Stimulated activated CD8-positive, alpha-beta memory T cell treated with anti-CD3 and anti-CD28 coated beads, Interleukin-15, amount 100 ng/mL, for 24 hours (primary cell): ENCODE measurements at regions not wholly inside any gene's neighbourhood (a gene's known extent, or its start where the extent isn't known, plus 50 kb on each side); places are given as distances from the start of the nearest gene placed in this dataset.
"Not testable (repeated sequence)": the region's sequence is repeated elsewhere in the genome, so short reads cannot be mapped to it uniquely, and the experiment has no call there.

Experiments used
- DNase-seq: peaks from one replicate; pipeline ENCODE4 v3.0.0-alpha.2; 2020; ENCODE audit warnings: low read depth

GRCh38 chr16:88186889-88187870, 195.6 kb upstream of the ZNF469 start:
- not testable (repeated sequence) for DNase-seq

- not testable (repeated sequence) for DNase-seq
These were observed 194.4 kb upstream of the ZNF469 start for GRCh38 chr16:88188171-88188895.

GRCh38 chr16:88190592-88191095, 192.1 kb upstream of the ZNF469 start:
- DNase-seq: not testable (repeated sequence)

GRCh38 chr16:88191168-88191567, 191.6 kb upstream of the ZNF469 start:
- not testable (repeated sequence) for DNase-seq

GRCh38 chr16:88192601-88193000, 190.2 kb upstream of the ZNF469 start:
- no peak for DNase-seq

- not testable (repeated sequence) for DNase-seq
These were observed 188.9 kb upstream of the ZNF469 start for GRCh38 chr16:88193706-88194396.

GRCh38 chr16:88194397-88195268, 188.1 kb upstream of the ZNF469 start:
- no peak for DNase-seq

GRCh38 chr16:88195269-88195705, 187.5 kb upstream of the ZNF469 start:
- DNase-seq: no peak

- DNase-seq: no peak
These were observed 186.8 kb upstream of the ZNF469 start for GRCh38 chr16:88195911-88196465.

- DNase-seq: no peak
These were observed 186.0 kb upstream of the ZNF469 start for GRCh38 chr16:88196471-88197400.

GRCh38 chr16:88197481-88198456, 185.0 kb upstream of the ZNF469 start:
- no peak for DNase-seq

- not testable (repeated sequence) for DNase-seq
These were observed 184.1 kb upstream of the ZNF469 start for GRCh38 chr16:88198457-88199295.

- not testable (repeated sequence) for DNase-seq
These were observed 183.2 kb upstream of the ZNF469 start for GRCh38 chr16:88199296-88200153.

GRCh38 chr16:88200154-88200895, 182.4 kb upstream of the ZNF469 start:
- DNase-seq: not testable (repeated sequence)

- no peak for DNase-seq
These were observed 181.9 kb upstream of the ZNF469 start for GRCh38 chr16:88200896-88201185.

GRCh38 chr16:88201611-88202010, 181.1 kb upstream of the ZNF469 start:
- not testable (repeated sequence) for DNase-seq
